ENCODE measurements at regions not wholly inside any gene's neighbourhood (a gene's known extent, or its start where the extent isn't known, plus 50 kb on each side); places are given as distances from the start of the nearest gene placed in this dataset.

GRCh38 chr1:242870966-242871365, 346.5 kb upstream of the PLD5 start:
- H3K9me3 Mint-ChIP-seq (ENCODE audit: unreplicated experiment): no peaks in the 10 kb centered on the region
- no peaks in the 10 kb centered on the region for H3K4me1 ChIP-seq
- intact Hi-C loops (cut with micrococcal nuclease; ENCODE audit: unreplicated experiment): no loop called here
- no peak for DNase-seq
- no peaks in the 10 kb centered on the region for H3K36me3 Mint-ChIP-seq (ENCODE audit: insufficient read depth, unreplicated experiment)
- H3K4me3 ChIP-seq (ENCODE audit: low read depth, low read length): no peak overlapping the region
- no peak overlapping the region for H3K4me3 Mint-ChIP-seq (ENCODE audit: unreplicated experiment)
- H3K27ac Mint-ChIP-seq (ENCODE audit: unreplicated experiment): no peak overlapping the region
- peaks cover 2% of the 10 kb centered on the region for H3K27me3 Mint-ChIP-seq (ENCODE audit: insufficient read depth, unreplicated experiment)
- H3K9me3 ChIP-seq: no peaks in the 10 kb centered on the region
- no peaks in the 10 kb centered on the region for H3K27me3 ChIP-seq (replicated peaks; ENCODE audit: control insufficient read depth, insufficient read depth, low read length)
- POLR2A ChIA-PET: no interaction called here
- no TSS peak for BruUV-seq (replicated peaks)
- CTCF ChIA-PET: no interaction called here
- no peaks in the 10 kb centered on the region for H3K36me3 ChIP-seq (ENCODE audit: control insufficient read depth, insufficient read depth, low read length)
- no peaks in the 10 kb centered on the region for H3K4me1 Mint-ChIP-seq (ENCODE audit: low read depth, unreplicated experiment)
- TF ChIP-seq CTCF (IDR thresholded peaks at IDR 0.05; ENCODE audit: insufficient read depth in 1 of 2, low read depth in 1 of 2, low read length in 1 of 2, severe bottlenecking in 1 of 2, unreplicated experiment in 1 of 2): no peak

- Mint-ChIP-seq H3K27me3 (ENCODE audit: insufficient read depth, unreplicated experiment) (no peaks in the 10 kb centered on the region), H3K4me1 (ENCODE audit: low read depth, unreplicated experiment) (no peaks in the 10 kb centered on the region), H3K4me3 (ENCODE audit: unreplicated experiment) (no peak overlapping the region), H3K36me3 (ENCODE audit: insufficient read depth, unreplicated experiment) (no peaks in the 10 kb centered on the region), H3K9me3 (ENCODE audit: unreplicated experiment) (peaks cover 12% of the 10 kb centered on the region), H3K27ac (ENCODE audit: unreplicated experiment) (no peak overlapping the region)
- no peaks in the 10 kb centered on the region for H3K9me3 ChIP-seq
- no peaks in the 10 kb centered on the region for H3K27me3 ChIP-seq (replicated peaks; ENCODE audit: control insufficient read depth, insufficient read depth, low read length)
- H3K4me3 ChIP-seq (ENCODE audit: low read depth, low read length): no peak overlapping the region
- no peak for DNase-seq
- CTCF ChIA-PET: no interaction called here
- H3K4me1 ChIP-seq: no peaks in the 10 kb centered on the region
- no peaks in the 10 kb centered on the region for H3K36me3 ChIP-seq (ENCODE audit: control insufficient read depth, insufficient read depth, low read length)
- intact Hi-C loops (cut with micrococcal nuclease; ENCODE audit: unreplicated experiment): no loop called here
- BruUV-seq (replicated peaks): no TSS peak
- POLR2A ChIA-PET: no interaction called here
- TF ChIP-seq CTCF (IDR thresholded peaks at IDR 0.05; ENCODE audit: insufficient read depth in 1 of 2, low read depth in 1 of 2, low read length in 1 of 2, severe bottlenecking in 1 of 2, unreplicated experiment in 1 of 2): no peak
These were observed 331.8 kb upstream of the PLD5 start for GRCh38 chr1:242856289-242856688.

- intact Hi-C loops (cut with micrococcal nuclease; ENCODE audit: unreplicated experiment): no loop called here
- POLR2A ChIA-PET: no interaction called here
- Histone ChIP-seq H3K36me3 (ENCODE audit: control insufficient read depth, insufficient read depth, low read length) (no peaks in the 10 kb centered on the region), H3K4me3 (ENCODE audit: low read depth, low read length) (no peak overlapping the region), H3K4me1 (no peaks in the 10 kb centered on the region), H3K27me3 (replicated peaks; ENCODE audit: control insufficient read depth, insufficient read depth, low read length) (no peaks in the 10 kb centered on the region), H3K9me3 (no peaks in the 10 kb centered on the region)
- Mint-ChIP-seq H3K27me3 (ENCODE audit: insufficient read depth, unreplicated experiment) (no peaks in the 10 kb centered on the region), H3K27ac (ENCODE audit: unreplicated experiment) (no peak overlapping the region), H3K4me3 (ENCODE audit: unreplicated experiment) (no peak overlapping the region), H3K36me3 (ENCODE audit: insufficient read depth, unreplicated experiment) (no peaks in the 10 kb centered on the region), H3K9me3 (ENCODE audit: unreplicated experiment) (peaks cover 13% of the 10 kb centered on the region), H3K4me1 (ENCODE audit: low read depth, unreplicated experiment) (no peaks in the 10 kb centered on the region)
- BruUV-seq (replicated peaks): no TSS peak
- CTCF ChIA-PET: no interaction called here
- no peak for TF ChIP-seq CTCF (IDR thresholded peaks at IDR 0.05; ENCODE audit: insufficient read depth in 1 of 2, low read depth in 1 of 2, low read length in 1 of 2, severe bottlenecking in 1 of 2, unreplicated experiment in 1 of 2)
- no peak for DNase-seq
These were observed 330.0 kb upstream of the PLD5 start for GRCh38 chr1:242854466-242854865.

Measured in Caco-2 (cell line).